ENCODE measurements at regions not wholly inside any gene's neighbourhood (a gene's known extent, or its start where the extent isn't known, plus 50 kb on each side); places are given as distances from the start of the nearest gene placed in this dataset.

GRCh38 chr11:119483881-119484371, 61.0 kb upstream of the THY1 start:
- no peak overlapping the region for H3K27ac ChIP-seq
- DNase-seq (ENCODE audit: low spot score) (no peak), ATAC-seq (ENCODE audit: insufficient number of reproducible peaks, low FRiP score, low read depth) (no peak)
- no peaks in the 10 kb centered on the region for H3K27me3 ChIP-seq (replicated peaks; ENCODE audit: insufficient read depth)
- no peaks in the 10 kb centered on the region for H3K36me3 ChIP-seq
- no peak for TF ChIP-seq CTCF (IDR thresholded peaks at IDR 0.05)
- peaks cover 0 to 11% of the 10 kb centered on the region in 2 donors for H3K4me1 ChIP-seq (ENCODE audit: control insufficient read depth in 1 of 2, low read depth in 2 of 2)
- no peak overlapping the region for H3K4me3 ChIP-seq
- no peaks in the 10 kb centered on the region for H3K9me3 ChIP-seq

DNA sequence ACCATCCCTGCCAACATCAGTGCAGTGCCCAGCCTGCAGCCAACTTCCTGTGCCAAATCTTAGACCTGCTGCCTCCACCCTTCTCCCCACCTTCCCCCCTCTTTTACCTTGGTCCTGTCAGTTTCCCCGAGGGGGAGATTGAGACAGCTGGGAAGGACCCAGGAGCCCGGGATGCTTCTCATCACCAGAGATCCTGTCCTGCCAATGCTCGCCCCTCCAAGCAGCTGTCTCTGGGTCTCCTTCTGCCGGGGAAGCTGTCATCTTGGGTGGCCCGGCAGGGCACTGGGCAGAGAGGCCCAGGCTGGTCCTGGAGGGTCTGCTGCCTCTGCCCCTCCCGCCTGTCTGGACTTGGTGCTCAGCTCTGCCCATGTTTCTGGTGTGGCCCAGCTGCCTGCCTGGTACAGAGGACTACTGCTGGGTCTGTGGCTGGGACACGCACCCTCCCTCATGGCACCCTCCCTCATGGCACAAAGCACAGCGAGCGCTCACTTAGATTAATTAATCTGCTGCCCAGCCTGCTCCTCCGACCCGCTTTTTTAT, 60.4 kb upstream of the THY1 start:
- Histone ChIP-seq H3K27ac (no peak overlapping the region), H3K36me3 (no peaks in the 10 kb centered on the region), H3K27me3 (replicated peaks; ENCODE audit: insufficient read depth) (no peaks in the 10 kb centered on the region), H3K4me3 (no peak overlapping the region), H3K9me3 (no peaks in the 10 kb centered on the region), H3K4me1 (ENCODE audit: control insufficient read depth in 1 of 2, low read depth in 2 of 2) (peaks cover 0 to 11% of the 10 kb centered on the region in 2 donors)
- ATAC-seq (ENCODE audit: insufficient number of reproducible peaks, low FRiP score, low read depth) (no peak), DNase-seq (ENCODE audit: low spot score) (no peak)
- no peak for TF ChIP-seq CTCF (IDR thresholded peaks at IDR 0.05)

DNA sequence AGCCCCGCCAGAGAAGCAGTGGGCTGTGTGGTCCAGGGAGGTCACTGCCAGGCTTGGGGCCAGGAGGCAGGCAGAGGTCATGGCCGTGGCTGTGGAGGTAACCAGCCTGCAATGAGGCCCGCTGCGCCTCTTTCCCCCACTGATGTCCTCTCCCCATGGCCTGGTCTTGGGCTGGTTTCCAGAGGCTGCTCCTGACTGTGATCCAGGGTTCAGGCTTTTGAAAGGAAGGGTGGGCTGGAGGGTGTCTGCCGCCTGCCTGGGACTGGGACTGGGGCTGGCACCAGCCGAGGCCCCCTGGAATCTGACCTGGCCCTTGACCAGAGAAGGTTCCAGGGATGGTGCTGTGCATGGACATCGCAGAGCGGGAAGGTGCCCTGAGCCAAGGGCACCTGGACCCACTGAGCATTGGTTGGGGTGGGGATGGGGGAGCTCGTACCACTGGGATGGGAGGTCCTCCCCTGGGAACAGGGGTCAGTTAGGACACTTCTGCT, 59.6 kb upstream of the THY1 start:
- peaks cover 0 to 11% of the 10 kb centered on the region in 2 donors for H3K4me1 ChIP-seq (ENCODE audit: control insufficient read depth in 1 of 2, low read depth in 2 of 2)
- H3K27me3 ChIP-seq (replicated peaks; ENCODE audit: insufficient read depth): no peaks in the 10 kb centered on the region
- H3K36me3 ChIP-seq: no peaks in the 10 kb centered on the region
- ATAC-seq (ENCODE audit: insufficient number of reproducible peaks, low FRiP score, low read depth) (no peak), DNase-seq (ENCODE audit: low spot score) (no peak)
- H3K9me3 ChIP-seq: no peaks in the 10 kb centered on the region
- no peak for TF ChIP-seq CTCF (IDR thresholded peaks at IDR 0.05)
- H3K4me3 ChIP-seq: no peak overlapping the region
- no peak overlapping the region for H3K27ac ChIP-seq

DNA sequence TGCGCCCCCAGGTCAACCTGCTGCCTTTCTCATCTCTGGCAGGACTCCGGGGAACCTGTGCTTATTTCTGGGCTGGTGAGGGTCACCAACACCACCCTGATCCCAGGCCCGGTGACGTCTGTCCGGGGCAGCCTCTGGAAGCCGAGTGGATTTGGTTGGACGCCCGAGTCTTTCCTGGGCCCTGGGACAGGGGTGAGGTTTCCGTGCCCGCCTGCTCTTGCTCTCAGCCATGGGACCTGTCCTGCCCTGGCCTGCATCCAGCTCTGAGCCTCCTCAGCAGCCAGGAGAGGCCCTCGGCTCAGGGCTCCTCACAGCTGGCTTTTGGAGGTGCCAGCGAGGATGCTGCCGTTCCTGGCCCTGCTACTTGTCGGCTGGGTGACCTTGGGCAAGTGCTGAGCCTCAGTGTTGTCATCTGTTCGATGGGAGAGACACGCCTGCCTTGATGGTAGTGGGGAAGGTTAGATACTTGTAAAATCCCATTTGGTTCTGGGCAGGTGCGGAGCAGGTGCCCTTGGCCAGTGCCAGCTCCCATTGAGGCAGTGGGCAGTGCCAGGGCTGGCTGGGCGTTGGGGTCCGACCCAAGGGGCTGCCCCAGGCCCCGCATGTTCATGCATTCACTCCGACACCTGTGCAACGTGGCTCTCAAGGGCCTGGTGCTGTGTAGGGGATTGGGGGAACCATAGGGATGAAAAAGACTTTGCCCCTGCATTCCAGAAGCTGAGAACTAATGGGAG, 58.9 kb upstream of the THY1 start:
- no peaks in the 10 kb centered on the region for H3K36me3 ChIP-seq
- TF ChIP-seq CTCF (IDR thresholded peaks at IDR 0.05): no peak
- no peaks in the 10 kb centered on the region for H3K27me3 ChIP-seq (replicated peaks; ENCODE audit: insufficient read depth)
- ATAC-seq (ENCODE audit: insufficient number of reproducible peaks, low FRiP score, low read depth): no peak
- no peak overlapping the region for H3K4me3 ChIP-seq
- no peak overlapping the region for H3K27ac ChIP-seq
- H3K9me3 ChIP-seq: no peaks in the 10 kb centered on the region
- peaks cover 0 to 11% of the 10 kb centered on the region in 2 donors for H3K4me1 ChIP-seq (ENCODE audit: control insufficient read depth in 1 of 2, low read depth in 2 of 2)
- DNase-seq (ENCODE audit: low spot score): no peak

DNA sequence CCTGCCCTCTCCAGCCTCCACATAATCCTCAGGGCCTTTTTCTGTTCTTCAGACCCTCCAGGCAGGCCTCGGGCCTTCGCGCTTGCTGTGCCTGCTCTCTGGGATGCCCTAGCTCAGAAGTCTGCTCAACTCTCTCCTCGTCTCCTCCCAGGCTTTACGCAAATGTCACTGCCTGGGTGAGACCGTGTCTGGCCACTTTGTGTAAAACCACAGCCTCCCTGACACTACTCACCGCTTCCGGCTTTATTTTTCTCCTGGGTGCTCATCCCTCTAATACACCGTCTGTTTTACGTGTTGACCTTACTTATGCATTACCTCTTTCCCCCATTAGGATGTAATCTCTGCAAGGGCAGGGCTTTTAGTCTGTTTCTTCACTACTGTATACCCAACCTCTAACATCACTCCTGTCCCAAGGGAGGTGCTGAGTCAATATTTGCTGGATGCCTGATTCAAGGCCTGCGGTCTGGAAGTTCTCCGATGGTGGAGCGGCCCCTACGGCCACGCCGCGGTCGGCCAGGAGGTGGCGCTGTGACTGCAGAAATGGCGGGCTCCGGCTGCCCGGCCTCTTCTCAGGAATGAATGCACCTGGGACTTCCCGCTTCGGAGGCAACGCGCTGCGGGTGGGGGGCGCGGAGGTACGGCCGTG, 58.2 kb upstream of the THY1 start:
- DNase-seq (ENCODE audit: low spot score) (peak; percentile 63), ATAC-seq (ENCODE audit: insufficient number of reproducible peaks, low FRiP score, low read depth) (peak; percentile 84)
- Histone ChIP-seq H3K4me3 (no peak overlapping the region), H3K9me3 (no peaks in the 10 kb centered on the region), H3K36me3 (no peaks in the 10 kb centered on the region), H3K27ac (no peak overlapping the region), H3K27me3 (replicated peaks; ENCODE audit: insufficient read depth) (no peaks in the 10 kb centered on the region), H3K4me1 (ENCODE audit: control insufficient read depth in 1 of 2, low read depth in 2 of 2) (peaks cover 0 to 11% of the 10 kb centered on the region in 2 donors)
- TF ChIP-seq CTCF (IDR thresholded peaks at IDR 0.05): peak; percentile 93
